A673 (cell line): ENCODE measurements at regions not wholly inside any gene's neighbourhood (a gene's known extent, or its start where the extent isn't known, plus 50 kb on each side); places are given as distances from the start of the nearest gene placed in this dataset.
A peak's percentile ranks its signal among the peaks of the same experiment; 100 is the strongest.

ENCODE experiments used
- BruUV-seq: library from RNA; stranded (reverse); fragments of 400-500 nt; replicated peaks from 2 replicates; lab custom pipeline; 2021; lab: Mats Ljungman, UMichigan
- CTCF ChIA-PET: fragments of 300-600 bp; sonication (Branson Sonifier 250); formaldehyde crosslinking; loops from one replicate; lab custom pipeline; 2022; ENCODE audit warnings: antibody characterized with exemption; lab: Charles Lee
- POLR2A ChIA-PET: fragments of 300-600 bp; sonication (Branson Sonifier 250); formaldehyde crosslinking; loops from one replicate; lab custom pipeline; 2022; ENCODE audit warnings: antibody characterized with exemption; ENCODE audit not compliant: low non-redundant PET; lab: Charles Lee
- DNase-seq: peaks from one replicate; pipeline ENCODE4 v3.0.0-alpha.2; 2015; ENCODE audit warnings: low spot score
- H3K27ac ChIP-seq: fragments of 200-600 bp; sonication (generic); 2 replicates; pipeline ENCODE4 v1.5.1; 2016; ENCODE audit warnings: mixed run types, low read depth, mild to moderate bottlenecking, mixed read lengths, antibody characterized with exemption, low read length; ENCODE audit not compliant: poor library complexity, severe bottlenecking
- H3K27me3 ChIP-seq: fragments of 200-600 bp; sonication (generic); replicated peaks from 2 replicates; pipeline ENCODE4 v1.6.1; 2017; ENCODE audit warnings: mixed run types, low read depth, mild to moderate bottlenecking, mixed read lengths, antibody characterized with exemption, low read length; ENCODE audit not compliant: insufficient read depth, poor library complexity
- H3K36me3 ChIP-seq: fragments of 200-600 bp; sonication (generic); 2 replicates; pipeline ENCODE4 v1.6.1; 2016; ENCODE audit warnings: mixed run types, mild to moderate bottlenecking, mixed read lengths, antibody characterized with exemption, low read length; ENCODE audit not compliant: insufficient read depth, poor library complexity, severe bottlenecking
- H3K4me1 ChIP-seq: fragments of 200-600 bp; sonication (generic); 2 replicates; pipeline ENCODE4 v1.6.1; 2017; ENCODE audit warnings: mixed run types, mild to moderate bottlenecking, mixed read lengths, antibody characterized with exemption, low read length; ENCODE audit not compliant: insufficient read depth, poor library complexity, severe bottlenecking
- H3K4me3 ChIP-seq: fragments of 200-600 bp; sonication (generic); 2 replicates; pipeline ENCODE4 v1.5.1; 2016; ENCODE audit warnings: low read depth, mixed run types, mild to moderate bottlenecking, mixed read lengths, low read length; ENCODE audit not compliant: poor library complexity, severe bottlenecking
- H3K9me3 ChIP-seq: fragments of 200-600 bp; sonication (generic); 2 replicates; pipeline ENCODE4 v1.6.1; 2016; ENCODE audit warnings: mixed run types, low read depth, mild to moderate bottlenecking, mixed read lengths, antibody characterized with exemption, low read length; ENCODE audit not compliant: poor library complexity, severe bottlenecking
- CTCF ChIP-seq: fragments of 300-800, 200-600 bp; sonication (generic); conservative IDR thresholded peaks from 2 replicates; pipeline ENCODE4 v1.5.1; 2017; ENCODE audit warnings: low read depth, mild to moderate bottlenecking, antibody characterized with exemption, low read length, moderate library complexity, mixed read lengths
- EZH2 ChIP-seq: fragments of 200-600 bp; sonication (generic); IDR thresholded peaks from 2 replicates; pipeline ENCODE4 v1.6.1; 2017; ENCODE audit warnings: borderline replicate concordance, low read depth, mild to moderate bottlenecking, mixed read lengths, antibody characterized with exemption, low read length; ENCODE audit not compliant: poor library complexity, severe bottlenecking
- intact Hi-C: fragments of 100-400 bp; cut with micrococcal nuclease; formaldehyde crosslinking; loops from one replicate; pipeline ENCODE4 v1.10.0; 2022; ENCODE audit not compliant: unreplicated experiment

GRCh38 chr14:85319101-85319500, 210.8 kb upstream of the FLRT2 start:
- intact Hi-C loops: no loop called here
- no peak for DNase-seq
- no peak overlapping the region for H3K4me3 ChIP-seq
- H3K4me1 ChIP-seq: peaks cover 20% of the 10 kb centered on the region
- POLR2A ChIA-PET: interaction anchor here (0.6 kb wide), 1 partner anchor 103 kb away, joined by 4 read pairs; no protein-coding TSS in a partner anchor
- CTCF ChIA-PET: no interaction called here
- no peaks in the 10 kb centered on the region for H3K9me3 ChIP-seq
- H3K27ac ChIP-seq: no peak overlapping the region
- H3K27me3 ChIP-seq: no peaks in the 10 kb centered on the region
- no peaks in the 10 kb centered on the region for H3K36me3 ChIP-seq
- BruUV-seq: no TSS peak
- TF ChIP-seq EZH2 (no peak), CTCF (no peak)

- peaks cover 19% of the 10 kb centered on the region for H3K4me1 ChIP-seq
- intact Hi-C loops: loop anchor here (2.0 kb wide), 1 partner anchor 209 kb away; no protein-coding TSS in a partner anchor
- no peak overlapping the region for H3K4me3 ChIP-seq
- no peaks in the 10 kb centered on the region for H3K27me3 ChIP-seq
- no peaks in the 10 kb centered on the region for H3K36me3 ChIP-seq
- DNase-seq: peak; percentile 72
- TF ChIP-seq CTCF (no peak), EZH2 (no peak)
- no peaks in the 10 kb centered on the region for H3K9me3 ChIP-seq
- ChIA-PET CTCF (no interaction called here), POLR2A (interaction anchor here (0.6 kb wide), 2 partner anchors 104 to 505 kb away, joined by 4 to 7 read pairs; no protein-coding TSS in a partner anchor)
- no peak overlapping the region for H3K27ac ChIP-seq
- BruUV-seq: no TSS peak
Measured at GRCh38 chr14:85319998-85320630, 209.8 kb upstream of the FLRT2 start.

- H3K9me3 ChIP-seq: no peaks in the 10 kb centered on the region
- TF ChIP-seq CTCF (no peak), EZH2 (no peak)
- H3K36me3 ChIP-seq: no peaks in the 10 kb centered on the region
- intact Hi-C loops: no loop called here
- H3K4me3 ChIP-seq: no peak overlapping the region
- peak; percentile 69 for DNase-seq
- POLR2A ChIA-PET: no interaction called here
- BruUV-seq: no TSS peak
- no peak overlapping the region for H3K27ac ChIP-seq
- no peaks in the 10 kb centered on the region for H3K27me3 ChIP-seq
- CTCF ChIA-PET: no interaction called here
- peaks cover 7% of the 10 kb centered on the region for H3K4me1 ChIP-seq
Measured at GRCh38 chr14:85325134-85326017, 204.6 kb upstream of the FLRT2 start.
